MCF 10A (cell line): ENCODE measurements at regions not wholly inside any gene's neighbourhood (a gene's known extent, or its start where the extent isn't known, plus 50 kb on each side); places are given as distances from the start of the nearest gene placed in this dataset.

Experiments used
- BruUV-seq: library from RNA; stranded (reverse); fragments of 400-500 nt; replicated peaks from 2 replicates; lab custom pipeline; 2021; lab: Mats Ljungman, UMichigan
- CTCF ChIA-PET: fragments of 300-600 bp; sonication (Branson Sonifier 250); formaldehyde crosslinking; extraction: SDS; loops from one replicate; lab custom pipeline; 2021; ENCODE audit warnings: antibody characterized with exemption, inconsistent platforms; lab: Yijun Ruan, JAX
- POLR2A ChIA-PET: fragments of 300-600, 350-650 bp; sonication (Branson Sonifier 250); formaldehyde crosslinking; extraction: SDS; loops from one replicate; lab custom pipeline; 2020; ENCODE audit warnings: antibody characterized with exemption, inconsistent platforms; lab: Yijun Ruan, JAX
- DNase-seq: peaks from one replicate; pipeline ENCODE4 v3.0.0-alpha.2; 2018; ENCODE audit not compliant: unreplicated experiment
- H3K27ac Mint-ChIP-seq: one replicate; pipeline ENCODE4 v1.8.0; 2022; ENCODE audit warnings: mild to moderate bottlenecking, low read depth, mixed read lengths; ENCODE audit not compliant: unreplicated experiment
- H3K27me3 Mint-ChIP-seq: one replicate; pipeline ENCODE4 v1.8.0; 2022; ENCODE audit warnings: mixed read lengths; ENCODE audit not compliant: insufficient read depth, unreplicated experiment
- H3K36me3 Mint-ChIP-seq: one replicate; pipeline ENCODE4 v1.8.0; 2022; ENCODE audit warnings: mild to moderate bottlenecking, moderate library complexity, mixed read lengths; ENCODE audit not compliant: insufficient read depth, unreplicated experiment
- H3K4me1 Mint-ChIP-seq: one replicate; pipeline ENCODE4 v1.8.0; 2022; ENCODE audit warnings: mixed read lengths; ENCODE audit not compliant: insufficient read depth, unreplicated experiment
- H3K4me3 Mint-ChIP-seq: one replicate; pipeline ENCODE4 v1.8.0; 2022; ENCODE audit warnings: mild to moderate bottlenecking, moderate library complexity, mixed read lengths; ENCODE audit not compliant: unreplicated experiment
- H3K9me3 Mint-ChIP-seq: one replicate; pipeline ENCODE4 v1.8.0; 2022; ENCODE audit warnings: mixed read lengths; ENCODE audit not compliant: unreplicated experiment
- CTCF ChIP-seq: fragments of 200-600 bp; IDR thresholded peaks from one replicate; pipeline ENCODE4 v1.8.0; 2022; ENCODE audit warnings: antibody characterized with exemption, mild to moderate bottlenecking; ENCODE audit not compliant: unreplicated experiment
- intact Hi-C: fragments of 100-400 bp; cut with micrococcal nuclease; formaldehyde crosslinking; loops from 2 replicates; pipeline ENCODE4 v1.14.1; 2022

GRCh38 chr16:8511464-8511863, 78.8 kb downstream of the TMEM114 start:
- intact Hi-C loops, result no loop called here
- ChIA-PET CTCF (no interaction called here), POLR2A (no interaction called here)
- H3K4me1 Mint-ChIP-seq, result no peaks in the 10 kb centered on the region
- no TSS peak for BruUV-seq
- TF ChIP-seq CTCF, result no peak
- H3K9me3 Mint-ChIP-seq, result peaks cover 3% of the 10 kb centered on the region
- peaks cover 4% of the 10 kb centered on the region for H3K27me3 Mint-ChIP-seq
- H3K27ac Mint-ChIP-seq, result no peak overlapping the region
- no peak overlapping the region for H3K4me3 Mint-ChIP-seq
- no peaks in the 10 kb centered on the region for H3K36me3 Mint-ChIP-seq
- no peak for DNase-seq

GRCh38 chr16:8510160-8510559, 80.2 kb downstream of the TMEM114 start:
- H3K9me3 Mint-ChIP-seq, result peaks cover 7% of the 10 kb centered on the region
- POLR2A ChIA-PET, result no interaction called here
- intact Hi-C loops, result no loop called here
- no peak for DNase-seq
- H3K4me1 Mint-ChIP-seq, result no peaks in the 10 kb centered on the region
- TF ChIP-seq CTCF, result no peak
- H3K27ac Mint-ChIP-seq, result no peak overlapping the region
- CTCF ChIA-PET, result no interaction called here
- no peaks in the 10 kb centered on the region for H3K36me3 Mint-ChIP-seq
- no peak overlapping the region for H3K4me3 Mint-ChIP-seq
- BruUV-seq, result no TSS peak
- peaks cover 10% of the 10 kb centered on the region for H3K27me3 Mint-ChIP-seq

GRCh38 chr16:8505327-8505991, 84.9 kb downstream of the TMEM114 start:
- H3K9me3 Mint-ChIP-seq, result peaks cover 7% of the 10 kb centered on the region
- POLR2A ChIA-PET, result no interaction called here
- intact Hi-C loops, result no loop called here
- peak; percentile 19 for DNase-seq
- H3K4me3 Mint-ChIP-seq, result no peak overlapping the region
- CTCF ChIA-PET, result interaction anchor here (0.5 kb wide), 1 partner anchor 1610 kb away, joined by 3 read pairs; no protein-coding TSS in a partner anchor
- H3K27me3 Mint-ChIP-seq, result peaks cover 19% of the 10 kb centered on the region
- no peak for TF ChIP-seq CTCF
- no peak overlapping the region for H3K27ac Mint-ChIP-seq
- no peaks in the 10 kb centered on the region for H3K36me3 Mint-ChIP-seq
- no TSS peak for BruUV-seq
- no peaks in the 10 kb centered on the region for H3K4me1 Mint-ChIP-seq

- Mint-ChIP-seq H3K27me3 (peaks cover 22% of the 10 kb centered on the region), H3K36me3 (no peaks in the 10 kb centered on the region), H3K27ac (no peak overlapping the region), H3K9me3 (peaks cover 7% of the 10 kb centered on the region), H3K4me1 (no peaks in the 10 kb centered on the region), H3K4me3 (no peak overlapping the region)
- CTCF ChIA-PET, result no interaction called here
- TF ChIP-seq CTCF, result no peak
- no peak for DNase-seq
- BruUV-seq, result no TSS peak
- intact Hi-C loops, result no loop called here
- POLR2A ChIA-PET, result no interaction called here
These were observed 87.9 kb downstream of the TMEM114 start for GRCh38 chr16:8502446-8502845.
